Embryonic facial prominence (tissue), 1 donor: ENCODE measurements at regions not wholly inside any gene's neighbourhood (a gene's known extent, or its start where the extent isn't known, plus 50 kb on each side); places are given as distances from the start of the nearest gene placed in this dataset.

Experiments
- DNase-seq: peaks from one replicate; pipeline ENCODE4 v3.0.0-alpha.2; 2016; ENCODE audit errors: extremely low spot score

GRCh38 chr16:86040496-86040895, 141.5 kb downstream of the IRF8 start:
- DNase-seq = no peak

GRCh38 chr16:86041215-86041614, 142.3 kb downstream of the IRF8 start:
- DNase-seq = no peak

GRCh38 chr16:86041807-86042206, 142.8 kb downstream of the IRF8 start:
- no peak for DNase-seq

GRCh38 chr16:86042393-86042792, 143.4 kb downstream of the IRF8 start:
- DNase-seq = no peak

GRCh38 chr16:86042996-86043725, 144.2 kb downstream of the IRF8 start:
- no peak for DNase-seq

- DNase-seq = no peak
Measured at GRCh38 chr16:86044241-86044671, 145.3 kb downstream of the IRF8 start.

- DNase-seq = no peak
Measured at GRCh38 chr16:86044881-86045590, 146.1 kb downstream of the IRF8 start.

GRCh38 chr16:86045591-86045971, 146.6 kb downstream of the IRF8 start:
- no peak for DNase-seq

GRCh38 chr16:86046026-86046425, 147.1 kb downstream of the IRF8 start:
- no peak for DNase-seq

GRCh38 chr16:86046667-86047270, 147.8 kb downstream of the IRF8 start:
- DNase-seq = no peak

- DNase-seq = no peak
Measured at GRCh38 chr16:86048221-86048620, 149.3 kb downstream of the IRF8 start.

GRCh38 chr16:86048882-86049585, 150.1 kb downstream of the IRF8 start:
- no peak for DNase-seq

- DNase-seq = no peak
Measured at GRCh38 chr16:86049641-86050040, 150.7 kb downstream of the IRF8 start.

GRCh38 chr16:86050111-86050510, 151.1 kb downstream of the IRF8 start:
- DNase-seq = no peak

- no peak for DNase-seq
Measured at GRCh38 chr16:86050591-86051367, 151.8 kb downstream of the IRF8 start.

- no peak for DNase-seq
Measured at GRCh38 chr16:86051368-86052114, 152.6 kb downstream of the IRF8 start.

- DNase-seq = no peak
Measured at GRCh38 chr16:86052115-86052670, 153.2 kb downstream of the IRF8 start.

- DNase-seq = no peak
Measured at GRCh38 chr16:86052926-86053325, 154.0 kb downstream of the IRF8 start.

- DNase-seq = no peak
Measured at GRCh38 chr16:86059253-86060171, 160.6 kb downstream of the IRF8 start.
